NCI-H446 treated with DMSO at 0.1 percent for 48 hours (cell line): ENCODE measurements at regions not wholly inside any gene's neighbourhood (a gene's known extent, or its start where the extent isn't known, plus 50 kb on each side); places are given as distances from the start of the nearest gene placed in this dataset.
"Not testable (repeated sequence)": the region's sequence is repeated elsewhere in the genome, so short reads cannot be mapped to it uniquely, and the experiment has no call there.

ENCODE experiments used
- DNase-seq: peaks from one replicate; lab custom pipeline; 2025; lab: John Stamatoyannopoulos, UW

- no peak for DNase-seq
These were observed 95.0 kb downstream of the TMEM17 start for GRCh38 chr2:62410926-62411456.

- DNase-seq, result no peak
These were observed 96.0 kb downstream of the TMEM17 start for GRCh38 chr2:62410015-62410453.

- DNase-seq, result no peak
These were observed 96.6 kb downstream of the TMEM17 start for GRCh38 chr2:62409442-62409841.

GRCh38 chr2:62408241-62408677, 97.7 kb downstream of the TMEM17 start:
- DNase-seq, result no peak

- DNase-seq, result no peak
These were observed 98.2 kb downstream of the TMEM17 start for GRCh38 chr2:62407838-62408237.

GRCh38 chr2:62407401-62407800, 98.6 kb downstream of the TMEM17 start:
- no peak for DNase-seq

GRCh38 chr2:62406573-62407043, 99.4 kb downstream of the TMEM17 start:
- DNase-seq, result no peak

- no peak for DNase-seq
These were observed 101.1 kb downstream of the TMEM17 start for GRCh38 chr2:62404913-62405312.

- no peak for DNase-seq
These were observed 103.8 kb downstream of the TMEM17 start for GRCh38 chr2:62402156-62402555.

- DNase-seq, result no peak
These were observed 107.6 kb downstream of the TMEM17 start for GRCh38 chr2:62398356-62398755.

GRCh38 chr2:62396880-62397279, 109.1 kb downstream of the TMEM17 start:
- no peak for DNase-seq

- no peak for DNase-seq
These were observed 112.7 kb downstream of the TMEM17 start for GRCh38 chr2:62393293-62393692.

- DNase-seq, result no peak
These were observed 114.3 kb downstream of the TMEM17 start for GRCh38 chr2:62391696-62392095.

GRCh38 chr2:62386378-62386777, 119.6 kb downstream of the TMEM17 start:
- not testable (repeated sequence) for DNase-seq

- DNase-seq, result no peak
These were observed 122.1 kb downstream of the TMEM17 start for GRCh38 chr2:62383846-62384245.

- no peak for DNase-seq
These were observed 123.2 kb downstream of the TMEM17 start for GRCh38 chr2:62382757-62383156.

- DNase-seq, result no peak
These were observed 123.9 kb downstream of the TMEM17 start for GRCh38 chr2:62382122-62382521.

GRCh38 chr2:62381656-62382055, 124.3 kb downstream of the TMEM17 start:
- DNase-seq, result no peak

- no peak for DNase-seq
These were observed 126.4 kb downstream of the TMEM17 start for GRCh38 chr2:62379566-62379965.

GRCh38 chr2:62375113-62375420, 130.9 kb downstream of the TMEM17 start:
- DNase-seq, result no peak

GRCh38 chr2:62374301-62375112, 131.5 kb downstream of the TMEM17 start:
- no peak for DNase-seq

GRCh38 chr2:62372824-62373223, 133.2 kb downstream of the TMEM17 start:
- no peak for DNase-seq

GRCh38 chr2:62370321-62371250, 135.4 kb downstream of the TMEM17 start:
- no peak for DNase-seq
